Fibroblast of mammary gland (primary cell): ENCODE measurements at regions not wholly inside any gene's neighbourhood (a gene's known extent, or its start where the extent isn't known, plus 50 kb on each side); places are given as distances from the start of the nearest gene placed in this dataset.

Experiments used
- DNase-seq: peaks from one replicate; pipeline ENCODE4 v3.0.0-alpha.2; 2010; ENCODE audit warnings: low read depth
- H3K4me3 ChIP-seq: 2 replicates; pipeline ENCODE4 v1.5.1; 2011; ENCODE audit warnings: low read depth, mild to moderate bottlenecking, low read length, moderate library complexity; ENCODE audit not compliant: control insufficient read depth
- CTCF ChIP-seq: conservative IDR thresholded peaks from 2 replicates; pipeline ENCODE4 v1.5.1; 2011; ENCODE audit warnings: low read depth, low read length, inconsistent platforms; ENCODE audit not compliant: control insufficient read depth, insufficient read depth

GRCh38 chr12:83827860-83828259 is 1084.7 kb downstream of the SLC6A15 start:
- TF ChIP-seq CTCF = peak; percentile 15
- H3K4me3 ChIP-seq = no peak overlapping the region
- peak; percentile 27 for DNase-seq

GRCh38 chr12:83827193-83827592 is 1085.4 kb downstream of the SLC6A15 start:
- DNase-seq = no peak
- H3K4me3 ChIP-seq = no peak overlapping the region
- no peak for TF ChIP-seq CTCF

- peak; percentile 46 for DNase-seq
- peak; percentile 89 for TF ChIP-seq CTCF
- no peak overlapping the region for H3K4me3 ChIP-seq
Measured at GRCh38 chr12:83826112-83826511, 1086.5 kb downstream of the SLC6A15 start.

GRCh38 chr12:83823386-83824045 is 1089.1 kb downstream of the SLC6A15 start:
- peak; percentile 15 for DNase-seq
- no peak overlapping the region for H3K4me3 ChIP-seq
- peak; percentile 28 for TF ChIP-seq CTCF

- no peak overlapping the region for H3K4me3 ChIP-seq
- no peak for TF ChIP-seq CTCF
- DNase-seq = no peak
Measured at GRCh38 chr12:83821967-83822366, 1090.6 kb downstream of the SLC6A15 start.

GRCh38 chr12:83818881-83819280 is 1093.7 kb downstream of the SLC6A15 start:
- no peak overlapping the region for H3K4me3 ChIP-seq
- peak; percentile 74 for DNase-seq
- TF ChIP-seq CTCF = no peak

GRCh38 chr12:83817730-83818129 is 1094.9 kb downstream of the SLC6A15 start:
- TF ChIP-seq CTCF = no peak
- no peak overlapping the region for H3K4me3 ChIP-seq
- no peak for DNase-seq
